ENCODE measurements at regions not wholly inside any gene's neighbourhood (a gene's known extent, or its start where the extent isn't known, plus 50 kb on each side); places are given as distances from the start of the nearest gene placed in this dataset.

DNA sequence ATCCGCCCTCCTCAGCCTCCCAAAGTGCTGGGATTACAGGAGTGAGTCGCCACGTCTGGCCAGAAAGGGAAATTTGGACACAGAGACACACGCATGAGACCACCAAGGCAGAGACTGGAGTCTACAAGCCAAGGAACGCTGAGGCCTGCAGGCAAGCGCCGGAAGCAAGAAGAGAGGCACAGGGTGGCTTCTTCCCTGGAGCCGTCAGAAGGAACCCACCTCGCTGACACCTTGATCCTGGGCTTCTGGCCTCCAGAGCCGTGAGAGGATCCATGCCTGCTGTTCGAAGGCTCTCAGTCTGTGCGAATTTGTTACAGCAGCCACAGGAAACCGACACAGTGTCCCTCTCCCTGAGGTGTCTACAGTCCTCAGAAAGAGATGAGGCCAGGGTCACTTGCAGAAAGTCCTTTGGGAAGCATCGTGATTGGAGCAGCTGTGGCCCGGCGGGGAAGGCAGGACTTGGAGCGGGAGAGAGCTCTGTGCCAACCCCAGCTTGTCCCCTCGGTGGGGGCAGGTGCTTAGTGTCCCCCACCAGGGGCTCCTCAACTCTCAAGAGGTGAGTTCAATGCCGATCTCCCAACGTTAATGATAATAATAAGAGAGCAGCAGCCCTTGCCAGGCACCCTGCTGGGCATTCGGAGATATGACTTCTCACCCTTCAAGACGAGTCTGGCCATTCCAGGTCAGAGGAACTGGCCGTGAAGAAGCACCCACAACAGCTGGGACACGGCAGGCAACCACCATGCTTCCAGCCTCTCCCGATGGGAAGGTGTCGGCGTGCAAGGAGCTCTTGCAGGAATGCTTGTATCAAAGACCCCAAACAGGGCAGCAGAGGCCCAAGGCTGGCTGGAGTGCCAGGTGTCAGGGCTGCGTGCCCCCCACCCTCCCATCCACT, 68.4 kb upstream of the TNRC6C start:
- H3K9me3 ChIP-seq (ENCODE audit: low read length), result no peaks in the 10 kb centered on the region
- DNase-seq (no peak), ATAC-seq (no peak)
- TF ChIP-seq EZH2phosphoT487 (IDR thresholded peaks at IDR 0.05; ENCODE audit: borderline replicate concordance, low read length), result no peak
- TF ChIP-seq EZH2 (IDR thresholded peaks at IDR 0.05; ENCODE audit: low read length, unreplicated experiment), result no peak
- TF ChIP-seq CTCF (conservative IDR thresholded peaks at IDR 0.05; ENCODE audit: low read depth, low read length), result no peak; the same call in 1 of the 2 replicates
- no peaks in the 10 kb centered on the region for H3F3A ChIP-seq (ENCODE audit: low read length, unreplicated experiment)
- H3K4me1 ChIP-seq (ENCODE audit: insufficient read depth, low read length), result peaks cover 10% of the 10 kb centered on the region; the same call in 1 of the 2 replicates
- H3K27ac ChIP-seq (ENCODE audit: low read length), result no peak overlapping the region
- H3K27me3 ChIP-seq (ENCODE audit: low read length), result peaks cover 56% of the 10 kb centered on the region
- intact Hi-C loops (cut with micrococcal nuclease), result no loop called here
- no peaks in the 10 kb centered on the region for H3K79me2 ChIP-seq (ENCODE audit: low read length)
- no peak overlapping the region for H3K4me3 ChIP-seq (ENCODE audit: low read length)
- CTCF ChIA-PET, result no interaction called here
- H3K36me3 ChIP-seq (ENCODE audit: low read depth, low read length), result no peaks in the 10 kb centered on the region
- H3K9me2 ChIP-seq (replicated peaks; ENCODE audit: low read length), result no peaks in the 10 kb centered on the region
- no TSS peak for BruUV-seq (replicated peaks)
- POLR2A ChIA-PET (ENCODE audit: unreplicated experiment), result no interaction called here
- H3K4me2 ChIP-seq (ENCODE audit: low read length), result no peak overlapping the region
- no peak overlapping the region for H2AFZ ChIP-seq (ENCODE audit: low read length)
- H4K20me1 ChIP-seq (ENCODE audit: low read length), result no peaks in the 10 kb centered on the region
- no peak overlapping the region for H3K9ac ChIP-seq (ENCODE audit: low read length)

DNA sequence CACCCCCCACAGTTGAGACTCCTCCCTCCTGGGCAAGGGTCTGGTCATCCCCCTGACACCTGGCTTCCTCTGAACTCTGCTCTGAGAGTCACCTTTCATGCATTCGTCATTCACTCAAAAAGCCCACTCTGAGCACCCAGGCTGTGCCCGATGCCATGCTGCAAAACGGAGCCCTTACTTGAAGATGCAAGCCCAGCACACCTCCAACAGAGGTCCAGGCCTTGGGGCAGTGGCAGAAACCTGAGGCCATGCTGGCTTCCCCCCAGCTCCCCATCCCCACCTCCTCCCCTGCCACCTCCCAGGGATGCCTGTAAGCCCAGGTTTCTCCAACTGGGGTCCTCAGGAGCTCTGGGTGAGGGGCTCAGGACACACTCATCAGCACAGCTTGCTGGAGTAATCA, 67.7 kb upstream of the TNRC6C start:
- H3K79me2 ChIP-seq (ENCODE audit: low read length), result no peaks in the 10 kb centered on the region
- CTCF ChIA-PET, result no interaction called here
- no peak overlapping the region for H3K9ac ChIP-seq (ENCODE audit: low read length)
- ATAC-seq (no peak), DNase-seq (no peak)
- no peak overlapping the region for H3K4me2 ChIP-seq (ENCODE audit: low read length)
- H3K4me3 ChIP-seq (ENCODE audit: low read length), result no peak overlapping the region
- H3K27me3 ChIP-seq (ENCODE audit: low read length), result peaks cover 54% of the 10 kb centered on the region
- peaks cover 10% of the 10 kb centered on the region; the same call in 1 of the 2 replicates for H3K4me1 ChIP-seq (ENCODE audit: insufficient read depth, low read length)
- no peaks in the 10 kb centered on the region for H3F3A ChIP-seq (ENCODE audit: low read length, unreplicated experiment)
- H3K27ac ChIP-seq (ENCODE audit: low read length), result no peak overlapping the region
- H3K36me3 ChIP-seq (ENCODE audit: low read depth, low read length), result no peaks in the 10 kb centered on the region
- TF ChIP-seq EZH2 (IDR thresholded peaks at IDR 0.05; ENCODE audit: low read length, unreplicated experiment), result no peak
- no peak for TF ChIP-seq CTCF (conservative IDR thresholded peaks at IDR 0.05; ENCODE audit: low read depth, low read length)
- no peak for TF ChIP-seq EZH2phosphoT487 (IDR thresholded peaks at IDR 0.05; ENCODE audit: borderline replicate concordance, low read length)
- no TSS peak for BruUV-seq (replicated peaks)
- H3K9me2 ChIP-seq (replicated peaks; ENCODE audit: low read length), result no peaks in the 10 kb centered on the region
- no peaks in the 10 kb centered on the region for H4K20me1 ChIP-seq (ENCODE audit: low read length)
- intact Hi-C loops (cut with micrococcal nuclease), result no loop called here
- POLR2A ChIA-PET (ENCODE audit: unreplicated experiment), result no interaction called here
- H2AFZ ChIP-seq (ENCODE audit: low read length), result no peak overlapping the region
- no peaks in the 10 kb centered on the region for H3K9me3 ChIP-seq (ENCODE audit: low read length)

DNA sequence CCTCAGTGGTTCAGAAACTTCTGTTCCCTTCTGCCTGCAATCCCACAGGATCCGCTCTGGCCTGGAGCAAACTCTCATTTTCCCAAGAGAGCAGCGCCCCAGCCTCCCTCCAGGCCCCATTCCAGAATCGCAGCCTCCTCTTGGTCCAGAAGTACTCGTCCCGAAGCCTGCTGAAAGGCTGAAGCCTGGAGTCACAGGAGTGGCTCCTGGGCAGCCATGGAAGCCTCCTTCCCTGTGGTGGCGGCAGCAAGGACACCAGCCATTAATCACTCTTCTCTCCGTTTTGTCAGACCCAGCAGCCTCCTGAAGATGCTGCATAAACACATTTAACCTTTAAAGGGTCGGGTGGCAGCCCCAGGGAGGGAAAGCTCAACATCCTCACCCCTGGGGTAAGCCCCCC, 66.9 kb upstream of the TNRC6C start:
- no peak for ATAC-seq
- H3K27me3 ChIP-seq (ENCODE audit: low read length), result peaks cover 46% of the 10 kb centered on the region
- BruUV-seq (replicated peaks), result no TSS peak
- intact Hi-C loops (cut with micrococcal nuclease), result no loop called here
- peaks cover 10% of the 10 kb centered on the region; the same call in 1 of the 2 replicates for H3K4me1 ChIP-seq (ENCODE audit: insufficient read depth, low read length)
- no peaks in the 10 kb centered on the region for H3K79me2 ChIP-seq (ENCODE audit: low read length)
- no peak for DNase-seq
- no peaks in the 10 kb centered on the region for H3F3A ChIP-seq (ENCODE audit: low read length, unreplicated experiment)
- TF ChIP-seq CTCF (conservative IDR thresholded peaks at IDR 0.05; ENCODE audit: low read depth, low read length), result no peak
- TF ChIP-seq EZH2phosphoT487 (IDR thresholded peaks at IDR 0.05; ENCODE audit: borderline replicate concordance, low read length), result no peak
- TF ChIP-seq EZH2 (IDR thresholded peaks at IDR 0.05; ENCODE audit: low read length, unreplicated experiment), result no peak
- POLR2A ChIA-PET (ENCODE audit: unreplicated experiment), result no interaction called here
- H3K36me3 ChIP-seq (ENCODE audit: low read depth, low read length), result no peaks in the 10 kb centered on the region
- H3K9ac ChIP-seq (ENCODE audit: low read length), result no peak overlapping the region
- CTCF ChIA-PET, result no interaction called here
- no peaks in the 10 kb centered on the region for H3K9me2 ChIP-seq (replicated peaks; ENCODE audit: low read length)
- no peak overlapping the region for H3K4me3 ChIP-seq (ENCODE audit: low read length)
- no peak overlapping the region for H2AFZ ChIP-seq (ENCODE audit: low read length)
- no peaks in the 10 kb centered on the region for H3K9me3 ChIP-seq (ENCODE audit: low read length)
- no peak overlapping the region for H3K4me2 ChIP-seq (ENCODE audit: low read length)
- no peaks in the 10 kb centered on the region for H4K20me1 ChIP-seq (ENCODE audit: low read length)
- H3K27ac ChIP-seq (ENCODE audit: low read length), result no peak overlapping the region

Measured in PC-3 (cell line).